T47D (cell line): ENCODE measurements at regions not wholly inside any gene's neighbourhood (a gene's known extent, or its start where the extent isn't known, plus 50 kb on each side); places are given as distances from the start of the nearest gene placed in this dataset.
"Not testable (repeated sequence)": the region's sequence is repeated elsewhere in the genome, so short reads cannot be mapped to it uniquely, and the experiment has no call there.

Experiments
- DNase-seq, 2 experiments: peaks; one replicate each; pipeline versions ENCODE4 v3.0.0 to v3.0.0-alpha.2; 2011 to 2012; ENCODE audit warnings: low read depth in 1 of 2, low spot score in 1 of 2
- JUND ChIP-seq: IDR thresholded peaks from 2 replicates; pipeline ENCODE4 v1.6.1; 2012; ENCODE audit warnings: low read depth
- in situ Hi-C: cut with HindIII; loops from 2 replicates; pipeline ENCODE4 v1.10.0; 2016; ENCODE audit warnings: low sequenced_read_pairs, low pct_unique_long_range_greater_than_20kb

- TF ChIP-seq JUND, result no peak
- no peak for DNase-seq
- in situ Hi-C loops, result no loop called here
These were observed 1037.3 kb upstream of the CDH6 start for GRCh38 chr5:30156156-30156555.

- DNase-seq, result no peak
- TF ChIP-seq JUND, result no peak
- in situ Hi-C loops, result no loop called here
These were observed 1041.1 kb upstream of the CDH6 start for GRCh38 chr5:30152431-30152830.

GRCh38 chr5:30150231-30150630 is 1043.3 kb upstream of the CDH6 start:
- in situ Hi-C loops, result no loop called here
- no peak for DNase-seq
- TF ChIP-seq JUND, result no peak

GRCh38 chr5:30149526-30149925 is 1044.0 kb upstream of the CDH6 start:
- in situ Hi-C loops, result no loop called here
- DNase-seq, result no peak
- TF ChIP-seq JUND, result no peak

- no peak for DNase-seq
- in situ Hi-C loops, result no loop called here
- TF ChIP-seq JUND, result no peak
These were observed 1045.5 kb upstream of the CDH6 start for GRCh38 chr5:30147976-30148375.

- DNase-seq, in situ Hi-C loops: not testable (repeated sequence)
These were observed 1049.4 kb upstream of the CDH6 start for GRCh38 chr5:30144059-30144458.

GRCh38 chr5:30142432-30142831 is 1051.1 kb upstream of the CDH6 start:
- in situ Hi-C loops, result no loop called here
- DNase-seq, result no peak
- no peak for TF ChIP-seq JUND

- TF ChIP-seq JUND, result no peak
- in situ Hi-C loops, result no loop called here
- no peak for DNase-seq
These were observed 1072.4 kb upstream of the CDH6 start for GRCh38 chr5:30121043-30121442.

- DNase-seq, result no peak
- in situ Hi-C loops, result no loop called here
- TF ChIP-seq JUND, result no peak
These were observed 1076.4 kb upstream of the CDH6 start for GRCh38 chr5:30117135-30117534.

- no peak for TF ChIP-seq JUND
- in situ Hi-C loops, result no loop called here
- no peak for DNase-seq
These were observed 1079.9 kb upstream of the CDH6 start for GRCh38 chr5:30113542-30113941.

- no peak for TF ChIP-seq JUND
- DNase-seq, result no peak
- in situ Hi-C loops, result no loop called here
These were observed 1080.6 kb upstream of the CDH6 start for GRCh38 chr5:30112867-30113266.

GRCh38 chr5:30108051-30108450 is 1085.4 kb upstream of the CDH6 start:
- no peak for DNase-seq
- no peak for TF ChIP-seq JUND
- in situ Hi-C loops, result no loop called here

- DNase-seq, result no peak
- TF ChIP-seq JUND, result no peak
- in situ Hi-C loops, result no loop called here
These were observed 1086.9 kb upstream of the CDH6 start for GRCh38 chr5:30106596-30106995.

- in situ Hi-C loops, result no loop called here
- no peak for TF ChIP-seq JUND
- no peak for DNase-seq
These were observed 1088.5 kb upstream of the CDH6 start for GRCh38 chr5:30104872-30105596.
